ENCODE measurements at regions not wholly inside any gene's neighbourhood (a gene's known extent, or its start where the extent isn't known, plus 50 kb on each side); places are given as distances from the start of the nearest gene placed in this dataset.

GRCh38 chr11:39247570-39248137, 2211.8 kb downstream of the LRRC4C start:
- Mint-ChIP-seq H3K4me3 (no peak overlapping the region), H3K4me1 (ENCODE audit: low read depth) (no peaks in the 10 kb centered on the region), H3K36me3 (ENCODE audit: low read depth) (no peaks in the 10 kb centered on the region), H3K9me3 (peaks cover 9% of the 10 kb centered on the region), H3K27me3 (no peaks in the 10 kb centered on the region), H3K27ac (no peak overlapping the region)
- intact Hi-C loops (cut with micrococcal nuclease), result no loop called here

GRCh38 chr11:39239553-39239952, 2219.9 kb downstream of the LRRC4C start:
- no peaks in the 10 kb centered on the region for H3K36me3 Mint-ChIP-seq (ENCODE audit: low read depth)
- intact Hi-C loops (cut with micrococcal nuclease), result no loop called here

GRCh38 chr11:39236916-39237315, 2222.5 kb downstream of the LRRC4C start:
- H3K9me3 Mint-ChIP-seq, result peaks cover 34% of the 10 kb centered on the region
- no peaks in the 10 kb centered on the region for H3K4me1 Mint-ChIP-seq (ENCODE audit: low read depth)
- no peak overlapping the region for H3K27ac Mint-ChIP-seq
- H3K4me3 Mint-ChIP-seq, result no peak overlapping the region
- H3K27me3 Mint-ChIP-seq, result no peaks in the 10 kb centered on the region
- intact Hi-C loops (cut with micrococcal nuclease), result no loop called here
- no peaks in the 10 kb centered on the region for H3K36me3 Mint-ChIP-seq (ENCODE audit: low read depth)

More at GRCh38 chr11:39239553-39239952, 2219.9 kb downstream of the LRRC4C start:
- Mint-ChIP-seq H3K27me3 (no peaks in the 10 kb centered on the region), H3K4me3 (no peak overlapping the region), H3K27ac (no peak overlapping the region), H3K9me3 (peaks cover 8% of the 10 kb centered on the region), H3K4me1 (ENCODE audit: low read depth) (no peaks in the 10 kb centered on the region)

- Mint-ChIP-seq H3K36me3 (ENCODE audit: low read depth) (no peaks in the 10 kb centered on the region), H3K27ac (no peak overlapping the region), H3K4me1 (ENCODE audit: low read depth) (no peaks in the 10 kb centered on the region), H3K4me3 (no peak overlapping the region), H3K27me3 (no peaks in the 10 kb centered on the region), H3K9me3 (peaks cover 38% of the 10 kb centered on the region)
- intact Hi-C loops (cut with micrococcal nuclease), result no loop called here
Measured at GRCh38 chr11:39221550-39222138, 2237.8 kb downstream of the LRRC4C start.

- intact Hi-C loops (cut with micrococcal nuclease), result no loop called here
- Mint-ChIP-seq H3K36me3 (ENCODE audit: low read depth) (no peaks in the 10 kb centered on the region), H3K4me3 (no peak overlapping the region), H3K9me3 (peaks cover 38% of the 10 kb centered on the region), H3K27me3 (no peaks in the 10 kb centered on the region), H3K27ac (no peak overlapping the region), H3K4me1 (ENCODE audit: low read depth) (no peaks in the 10 kb centered on the region)
Measured at GRCh38 chr11:39220501-39221230, 2238.8 kb downstream of the LRRC4C start.

GRCh38 chr11:39220069-39220468, 2239.4 kb downstream of the LRRC4C start:
- Mint-ChIP-seq H3K27me3 (no peaks in the 10 kb centered on the region), H3K27ac (no peak overlapping the region), H3K4me1 (ENCODE audit: low read depth) (no peaks in the 10 kb centered on the region), H3K9me3 (peaks cover 38% of the 10 kb centered on the region), H3K4me3 (no peak overlapping the region), H3K36me3 (ENCODE audit: low read depth) (no peaks in the 10 kb centered on the region)
- intact Hi-C loops (cut with micrococcal nuclease), result no loop called here

GRCh38 chr11:39209981-39210380, 2249.5 kb downstream of the LRRC4C start:
- H3K4me3 Mint-ChIP-seq, result no peak overlapping the region
- H3K4me1 Mint-ChIP-seq (ENCODE audit: low read depth), result no peaks in the 10 kb centered on the region
- H3K27me3 Mint-ChIP-seq, result no peaks in the 10 kb centered on the region
- H3K9me3 Mint-ChIP-seq, result peaks cover 9% of the 10 kb centered on the region
- H3K27ac Mint-ChIP-seq, result no peak overlapping the region
- intact Hi-C loops (cut with micrococcal nuclease), result no loop called here
- no peaks in the 10 kb centered on the region for H3K36me3 Mint-ChIP-seq (ENCODE audit: low read depth)

GRCh38 chr11:39205236-39205995, 2254.0 kb downstream of the LRRC4C start:
- H3K36me3 Mint-ChIP-seq (ENCODE audit: low read depth), result no peaks in the 10 kb centered on the region
- H3K27me3 Mint-ChIP-seq, result no peaks in the 10 kb centered on the region
- no peak overlapping the region for H3K27ac Mint-ChIP-seq
- no peak overlapping the region for H3K4me3 Mint-ChIP-seq
- H3K9me3 Mint-ChIP-seq, result no peaks in the 10 kb centered on the region
- no peaks in the 10 kb centered on the region for H3K4me1 Mint-ChIP-seq (ENCODE audit: low read depth)
- intact Hi-C loops (cut with micrococcal nuclease), result no loop called here

GRCh38 chr11:39192671-39193070, 2266.8 kb downstream of the LRRC4C start:
- intact Hi-C loops (cut with micrococcal nuclease), result no loop called here

GRCh38 chr11:39190751-39191150, 2268.7 kb downstream of the LRRC4C start:
- Mint-ChIP-seq H3K9me3 (peaks cover 27% of the 10 kb centered on the region), H3K27me3 (no peaks in the 10 kb centered on the region), H3K36me3 (ENCODE audit: low read depth) (no peaks in the 10 kb centered on the region), H3K27ac (no peak overlapping the region), H3K4me1 (ENCODE audit: low read depth) (no peaks in the 10 kb centered on the region), H3K4me3 (no peak overlapping the region)
- intact Hi-C loops (cut with micrococcal nuclease), result no loop called here

More at GRCh38 chr11:39192671-39193070, 2266.8 kb downstream of the LRRC4C start:
- Mint-ChIP-seq H3K4me1 (ENCODE audit: low read depth) (no peaks in the 10 kb centered on the region), H3K9me3 (peaks cover 17% of the 10 kb centered on the region), H3K36me3 (ENCODE audit: low read depth) (no peaks in the 10 kb centered on the region), H3K4me3 (no peak overlapping the region), H3K27ac (no peak overlapping the region), H3K27me3 (no peaks in the 10 kb centered on the region)

GRCh38 chr11:39177678-39178077, 2281.8 kb downstream of the LRRC4C start:
- Mint-ChIP-seq H3K36me3 (ENCODE audit: low read depth) (no peaks in the 10 kb centered on the region), H3K9me3 (peaks cover 9% of the 10 kb centered on the region), H3K27me3 (no peaks in the 10 kb centered on the region), H3K27ac (no peak overlapping the region), H3K4me3 (no peak overlapping the region), H3K4me1 (ENCODE audit: low read depth) (no peaks in the 10 kb centered on the region)
- intact Hi-C loops (cut with micrococcal nuclease), result no loop called here

GRCh38 chr11:39174965-39175364, 2284.5 kb downstream of the LRRC4C start:
- no peaks in the 10 kb centered on the region for H3K36me3 Mint-ChIP-seq (ENCODE audit: low read depth)
- H3K4me1 Mint-ChIP-seq (ENCODE audit: low read depth), result no peaks in the 10 kb centered on the region
- H3K9me3 Mint-ChIP-seq, result peaks cover 9% of the 10 kb centered on the region
- H3K27ac Mint-ChIP-seq, result no peak overlapping the region
- intact Hi-C loops (cut with micrococcal nuclease), result no loop called here
- H3K27me3 Mint-ChIP-seq, result no peaks in the 10 kb centered on the region
- H3K4me3 Mint-ChIP-seq, result no peak overlapping the region

- H3K36me3 Mint-ChIP-seq (ENCODE audit: low read depth), result no peaks in the 10 kb centered on the region
- no peaks in the 10 kb centered on the region for H3K27me3 Mint-ChIP-seq
- no peak overlapping the region for H3K27ac Mint-ChIP-seq
- peaks cover 9% of the 10 kb centered on the region for H3K9me3 Mint-ChIP-seq
- no peaks in the 10 kb centered on the region for H3K4me1 Mint-ChIP-seq (ENCODE audit: low read depth)
- H3K4me3 Mint-ChIP-seq, result no peak overlapping the region
- intact Hi-C loops (cut with micrococcal nuclease), result no loop called here
Measured at GRCh38 chr11:39174196-39174595, 2285.3 kb downstream of the LRRC4C start.

GRCh38 chr11:39165021-39165420, 2294.4 kb downstream of the LRRC4C start:
- Mint-ChIP-seq H3K36me3 (ENCODE audit: low read depth) (no peaks in the 10 kb centered on the region), H3K27ac (no peak overlapping the region), H3K4me3 (no peak overlapping the region), H3K27me3 (peaks cover 2% of the 10 kb centered on the region), H3K9me3 (no peaks in the 10 kb centered on the region), H3K4me1 (ENCODE audit: low read depth) (no peaks in the 10 kb centered on the region)
- intact Hi-C loops (cut with micrococcal nuclease), result no loop called here

Measured in dendritic cell treated with granulocyte-macrophage colony-stimulating factor and Interleukin-4, amounts not matched to agents 40 ng/mL and 50 ng/mL, for 4 days (primary cell).